K562 (cell line): ENCODE measurements at regions not wholly inside any gene's neighbourhood (a gene's known extent, or its start where the extent isn't known, plus 50 kb on each side); places are given as distances from the start of the nearest gene placed in this dataset.

Experiments
- CREB5 ChIP-seq: fragments of 250-450 bp; sonication (Bioruptor Pico); IDR thresholded peaks from 2 replicates; pipeline ENCODE4 v1.5.0; 2020; ENCODE audit warnings: mild to moderate bottlenecking
- CSDE1 ChIP-seq, 2 experiments: fragments of 450-650 bp; IDR thresholded peaks; 2 replicates each; pipeline ENCODE4 v1.6.1; 2016; ENCODE audit warnings: mild to moderate bottlenecking in 1 of 2
- NCOA6 ChIP-seq: fragments of 450-650 bp; IDR thresholded peaks from 2 replicates; pipeline ENCODE4 v1.6.1; 2017; ENCODE audit warnings: mild to moderate bottlenecking
- SETDB1 ChIP-seq: IDR thresholded peaks from one replicate; pipeline ENCODE4 v1.6.1; 2012; ENCODE audit warnings: low read length, control low read depth, inconsistent platforms
- ZNF124 ChIP-seq: sonication (generic); formaldehyde crosslinking; IDR thresholded peaks from 2 replicates; pipeline ENCODE4 v1.8.1; 2022; ENCODE audit warnings: missing genetic modification reagents
- TF ChIP-seq, protein P1 (sequence below): sonication (generic); formaldehyde crosslinking; IDR thresholded peaks from 2 replicates; pipeline ENCODE4 v1.8.1; 2022; ENCODE audit warnings: missing genetic modification reagents
- TF ChIP-seq, protein P2 (sequence below): fragments of 250-450 bp; sonication (Bioruptor Pico); IDR thresholded peaks from 2 replicates; pipeline ENCODE4 v1.8.0; 2021; ENCODE audit warnings: borderline replicate concordance, mild to moderate bottlenecking, moderate library complexity; ENCODE audit not compliant: poor library complexity, severe bottlenecking

DNA sequence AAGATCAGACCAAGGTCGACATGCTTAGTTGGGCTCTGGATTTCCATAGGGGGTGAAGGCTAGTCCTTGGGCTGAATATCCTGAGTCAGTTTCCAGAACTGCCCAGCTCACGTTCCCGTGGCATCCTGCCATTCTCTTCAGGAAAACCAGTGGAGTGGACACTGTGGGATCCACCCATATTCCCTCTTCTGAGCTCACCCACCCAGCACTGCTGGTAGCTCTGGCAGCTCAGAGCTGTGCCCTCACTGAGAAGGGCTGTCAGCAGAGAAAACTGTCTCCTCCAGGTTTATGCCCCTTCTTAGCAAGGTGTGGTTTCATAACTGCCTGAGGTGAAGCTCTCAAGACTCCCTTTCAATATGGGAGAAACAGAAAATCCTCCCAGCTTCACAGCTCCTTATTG is 111.7 kb downstream of the GGTLC2 start (continued):
- TF ChIP-seq NCOA6 (no peak), ZNF124 (CRISPR knock-in tag) (0 out of 2 replicates have a peak, but pooled peaks have one; percentile 74), SETDB1 (no peak), CSDE1 (IDR thresholded peaks at IDR 0.05) (no peak), CREB5 (CRISPR knock-in tag) (no peak)
- TF ChIP-seq, protein P1, sequence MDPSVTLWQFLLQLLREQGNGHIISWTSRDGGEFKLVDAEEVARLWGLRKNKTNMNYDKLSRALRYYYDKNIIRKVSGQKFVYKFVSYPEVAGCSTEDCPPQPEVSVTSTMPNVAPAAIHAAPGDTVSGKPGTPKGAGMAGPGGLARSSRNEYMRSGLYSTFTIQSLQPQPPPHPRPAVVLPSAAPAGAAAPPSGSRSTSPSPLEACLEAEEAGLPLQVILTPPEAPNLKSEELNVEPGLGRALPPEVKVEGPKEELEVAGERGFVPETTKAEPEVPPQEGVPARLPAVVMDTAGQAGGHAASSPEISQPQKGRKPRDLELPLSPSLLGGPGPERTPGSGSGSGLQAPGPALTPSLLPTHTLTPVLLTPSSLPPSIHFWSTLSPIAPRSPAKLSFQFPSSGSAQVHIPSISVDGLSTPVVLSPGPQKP, result peak; percentile 80; the same call in 1 of the 2 replicates
- TF ChIP-seq, protein P2, sequence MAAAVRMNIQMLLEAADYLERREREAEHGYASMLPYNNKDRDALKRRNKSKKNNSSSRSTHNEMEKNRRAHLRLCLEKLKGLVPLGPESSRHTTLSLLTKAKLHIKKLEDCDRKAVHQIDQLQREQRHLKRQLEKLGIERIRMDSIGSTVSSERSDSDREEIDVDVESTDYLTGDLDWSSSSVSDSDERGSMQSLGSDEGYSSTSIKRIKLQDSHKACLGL (CRISPR knock-in tag), result no peak
